Gastroesophageal sphincter (tissue), 3 donors: ENCODE measurements at regions not wholly inside any gene's neighbourhood (a gene's known extent, or its start where the extent isn't known, plus 50 kb on each side); places are given as distances from the start of the nearest gene placed in this dataset.

Source experiments
- CTCF ChIP-seq, 4 experiments: fragments of 200-600 bp in 2 of 4; fragments of 450-650 bp in 2 of 4; sonication (generic) in 1 of 4; IDR thresholded peaks; one replicate each; pipeline ENCODE4 v1.5.1; 2017 to 2019; ENCODE audit warnings: antibody characterized with exemption in 4 of 4, mild to moderate bottlenecking in 2 of 4, moderate library complexity in 2 of 4
- POLR2A ChIP-seq, 2 donors: fragments of 450-650 bp; IDR thresholded peaks; one replicate each; pipeline ENCODE4 v1.6.1; 2017; ENCODE audit warnings: antibody characterized with exemption in 2 of 2, mild to moderate bottlenecking in 2 of 2, moderate library complexity in 1 of 2
- POLR2AphosphoS5 ChIP-seq: sonication (generic); formaldehyde crosslinking; IDR thresholded peaks from one replicate; pipeline ENCODE4 v1.6.1; 2017; ENCODE audit warnings: antibody characterized with exemption

- TF ChIP-seq POLR2AphosphoS5 (no peak), CTCF (IDR thresholded peaks at IDR 0.05) (no peak), POLR2A (IDR thresholded peaks at IDR 0.05) (no peak)
Measured at GRCh38 chr16:73399997-73400396, 352.1 kb upstream of the ZFHX3 start.
